ENCODE measurements at regions not wholly inside any gene's neighbourhood (a gene's known extent, or its start where the extent isn't known, plus 50 kb on each side); places are given as distances from the start of the nearest gene placed in this dataset.
A peak's percentile ranks its signal among the peaks of the same experiment; 100 is the strongest.
"Not testable (repeated sequence)": the region's sequence is repeated elsewhere in the genome, so short reads cannot be mapped to it uniquely, and the experiment has no call there.

DNA sequence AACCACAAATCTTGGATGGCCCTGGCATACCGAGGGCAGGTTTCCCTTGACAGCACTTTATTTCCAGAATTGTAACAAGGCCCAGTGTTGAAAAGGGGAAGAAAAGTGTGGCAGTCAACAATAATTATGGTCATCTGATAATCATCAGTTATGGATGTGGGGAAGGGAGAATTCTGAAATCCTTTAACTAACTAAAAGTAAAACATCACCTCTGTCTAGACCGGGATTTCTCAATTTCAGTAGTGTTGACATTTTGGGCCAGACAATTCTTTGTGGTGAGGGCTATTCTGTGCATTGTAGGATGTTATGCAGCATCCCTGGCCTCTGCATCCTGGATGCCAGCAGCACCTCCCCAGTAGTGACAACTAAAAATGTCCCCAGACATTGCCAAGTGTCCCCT lies 140.4 kb downstream of the PSAT1 start:
- no peak for DNase-seq
- WGBS (ENCODE audit: insufficient coverage), result no CpG with 5 or more reads among the region's 2 CpGs
- H3K27me3 ChIP-seq (ENCODE audit: control insufficient read depth, insufficient read depth, low read length), result peaks cover 8% of the 10 kb centered on the region

DNA sequence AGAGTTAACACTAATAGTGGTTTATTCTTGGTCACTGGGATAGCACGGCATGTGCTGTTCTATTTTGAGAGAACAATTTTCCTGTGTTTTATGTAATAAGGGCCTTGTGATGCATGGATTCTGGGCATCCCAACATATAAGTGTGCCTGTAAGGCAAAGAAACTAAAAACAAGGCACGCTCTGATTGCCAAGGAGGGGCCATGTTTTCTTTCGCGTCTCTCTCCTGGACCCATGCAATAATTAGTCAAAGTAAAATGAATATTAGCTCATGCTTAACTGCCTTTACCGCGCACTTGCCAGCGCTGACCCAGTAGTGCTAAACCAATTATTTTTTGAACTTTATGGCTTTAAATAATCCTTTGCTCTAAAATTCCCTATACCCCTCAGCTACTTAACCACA lies 140.9 kb downstream of the PSAT1 start:
- Histone ChIP-seq H3K9me3 (replicated peaks; ENCODE audit: control insufficient read depth, low read depth, low read length) (no peaks in the 10 kb centered on the region), H3K27me3 (ENCODE audit: control insufficient read depth, insufficient read depth, low read length) (peaks cover 8% of the 10 kb centered on the region), H3K4me3 (ENCODE audit: low read length) (no peak overlapping the region), H3K36me3 (ENCODE audit: control insufficient read depth, insufficient read depth, low read length) (no peaks in the 10 kb centered on the region), H3K4me1 (ENCODE audit: control insufficient read depth, insufficient read depth, low read length) (peaks cover 23% of the 10 kb centered on the region), H3K27ac (ENCODE audit: low read length) (no peak overlapping the region)
- no peak for DNase-seq
- WGBS (ENCODE audit: insufficient coverage), result 42% methylated on average over 4 of the region's 7 CpGs

More for the DNA sequence above, 140.4 kb downstream of the PSAT1 start:
- H3K4me1 ChIP-seq (ENCODE audit: control insufficient read depth, insufficient read depth, low read length), result peaks cover 23% of the 10 kb centered on the region
- no peaks in the 10 kb centered on the region for H3K36me3 ChIP-seq (ENCODE audit: control insufficient read depth, insufficient read depth, low read length)
- no peaks in the 10 kb centered on the region for H3K9me3 ChIP-seq (replicated peaks; ENCODE audit: control insufficient read depth, low read depth, low read length)
- H3K4me3 ChIP-seq (ENCODE audit: low read length), result no peak overlapping the region
- no peak overlapping the region for H3K27ac ChIP-seq (ENCODE audit: low read length)

DNA sequence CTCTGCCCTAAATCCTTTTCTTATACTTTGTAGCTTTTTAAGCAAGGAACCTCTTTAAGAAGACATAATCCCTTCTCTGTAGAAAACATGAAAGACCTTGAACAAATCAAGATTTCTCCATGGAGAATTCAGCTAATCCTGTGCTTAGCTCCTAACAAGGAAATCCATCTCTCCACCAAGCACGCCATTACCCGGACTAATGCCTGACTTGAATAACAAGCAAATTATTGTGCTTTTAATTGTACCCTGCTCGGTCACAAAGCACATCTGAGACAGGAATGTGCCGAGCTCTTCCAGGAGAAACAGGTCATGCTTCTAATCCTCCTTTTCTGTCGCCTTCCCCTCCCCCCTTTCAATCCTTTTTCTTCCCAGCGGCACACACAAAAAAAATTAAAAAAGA lies 141.3 kb downstream of the PSAT1 start:
- peaks cover 8% of the 10 kb centered on the region for H3K27me3 ChIP-seq (ENCODE audit: control insufficient read depth, insufficient read depth, low read length)
- WGBS (ENCODE audit: insufficient coverage), result 64% methylated on average over 4 of the region's 6 CpGs
- H3K27ac ChIP-seq (ENCODE audit: low read length), result no peak overlapping the region
- no peak overlapping the region for H3K4me3 ChIP-seq (ENCODE audit: low read length)
- H3K4me1 ChIP-seq (ENCODE audit: control insufficient read depth, insufficient read depth, low read length), result peaks cover 23% of the 10 kb centered on the region
- no peak for DNase-seq
- H3K9me3 ChIP-seq (replicated peaks; ENCODE audit: control insufficient read depth, low read depth, low read length), result no peaks in the 10 kb centered on the region
- H3K36me3 ChIP-seq (ENCODE audit: control insufficient read depth, insufficient read depth, low read length), result no peaks in the 10 kb centered on the region

DNA sequence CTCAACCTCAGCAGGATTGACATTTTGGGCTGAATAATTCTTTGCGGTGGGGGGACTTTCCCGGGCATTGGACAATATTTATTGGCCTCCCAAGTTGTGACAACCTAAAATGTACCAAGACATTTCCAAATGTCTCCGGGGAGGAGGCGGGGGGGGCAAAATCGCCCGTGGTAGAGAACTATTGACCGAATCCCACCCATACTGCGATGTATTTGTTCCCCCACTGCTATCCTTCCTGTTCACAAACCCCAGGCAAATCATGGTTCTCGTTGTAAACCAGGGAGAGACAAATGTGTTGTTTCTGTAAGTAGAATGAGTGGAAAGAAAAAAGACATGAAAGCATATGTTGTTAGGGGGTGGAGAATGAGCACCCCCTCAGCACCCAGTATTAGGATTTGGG lies 141.9 kb downstream of the PSAT1 start:
- H3K36me3 ChIP-seq (ENCODE audit: control insufficient read depth, insufficient read depth, low read length), result no peaks in the 10 kb centered on the region
- no peaks in the 10 kb centered on the region for H3K9me3 ChIP-seq (replicated peaks; ENCODE audit: control insufficient read depth, low read depth, low read length)
- H3K27ac ChIP-seq (ENCODE audit: low read length), result no peak overlapping the region
- no peak overlapping the region for H3K4me3 ChIP-seq (ENCODE audit: low read length)
- no peak for DNase-seq
- WGBS (ENCODE audit: insufficient coverage), result 80% methylated on average over 2 of the region's 9 CpGs
- H3K4me1 ChIP-seq (ENCODE audit: control insufficient read depth, insufficient read depth, low read length), result peaks cover 23% of the 10 kb centered on the region
- peaks cover 8% of the 10 kb centered on the region for H3K27me3 ChIP-seq (ENCODE audit: control insufficient read depth, insufficient read depth, low read length)

DNA sequence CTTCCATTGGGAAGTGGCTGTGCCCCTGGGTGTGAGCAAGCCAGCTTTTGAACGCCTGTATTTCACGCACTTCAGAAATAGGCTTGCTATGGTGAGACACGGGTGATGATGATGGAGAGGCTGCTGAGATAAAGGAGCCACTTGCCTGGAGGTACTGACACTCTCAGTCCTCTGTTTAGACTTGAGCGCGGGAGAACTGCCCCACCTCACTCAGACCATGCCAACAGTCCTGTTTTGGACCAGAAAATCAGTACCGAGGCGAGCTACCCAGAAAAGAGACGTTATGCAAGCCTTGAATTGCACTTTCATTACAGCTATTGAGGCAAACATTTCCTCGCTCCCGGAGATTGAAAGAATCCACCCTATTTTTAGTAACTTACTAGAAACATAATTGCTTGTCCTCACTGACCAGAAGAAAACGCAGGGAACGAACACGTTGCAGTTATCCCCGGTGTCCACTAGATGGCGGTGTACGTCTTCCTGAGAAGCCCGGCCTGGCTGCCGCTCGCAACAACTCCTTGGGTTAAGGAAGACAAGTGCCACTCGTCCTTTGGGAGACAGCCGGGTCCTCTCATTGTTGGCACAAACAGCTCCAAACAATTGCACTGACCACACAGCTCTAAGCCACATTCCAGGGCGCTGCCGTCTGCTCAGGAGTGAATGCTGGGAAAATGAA lies 142.4 kb downstream of the PSAT1 start:
- Histone ChIP-seq H3K27me3 (ENCODE audit: control insufficient read depth, insufficient read depth, low read length) (peaks cover 8% of the 10 kb centered on the region), H3K9me3 (replicated peaks; ENCODE audit: control insufficient read depth, low read depth, low read length) (no peaks in the 10 kb centered on the region), H3K27ac (ENCODE audit: low read length) (no peak overlapping the region), H3K36me3 (ENCODE audit: control insufficient read depth, insufficient read depth, low read length) (no peaks in the 10 kb centered on the region), H3K4me1 (ENCODE audit: control insufficient read depth, insufficient read depth, low read length) (peaks cover 23% of the 10 kb centered on the region), H3K4me3 (ENCODE audit: low read length) (no peak overlapping the region)
- DNase-seq, result peak; percentile 92
- 0% methylated on average over 13 of the region's 23 CpGs for WGBS (ENCODE audit: insufficient coverage)

DNA sequence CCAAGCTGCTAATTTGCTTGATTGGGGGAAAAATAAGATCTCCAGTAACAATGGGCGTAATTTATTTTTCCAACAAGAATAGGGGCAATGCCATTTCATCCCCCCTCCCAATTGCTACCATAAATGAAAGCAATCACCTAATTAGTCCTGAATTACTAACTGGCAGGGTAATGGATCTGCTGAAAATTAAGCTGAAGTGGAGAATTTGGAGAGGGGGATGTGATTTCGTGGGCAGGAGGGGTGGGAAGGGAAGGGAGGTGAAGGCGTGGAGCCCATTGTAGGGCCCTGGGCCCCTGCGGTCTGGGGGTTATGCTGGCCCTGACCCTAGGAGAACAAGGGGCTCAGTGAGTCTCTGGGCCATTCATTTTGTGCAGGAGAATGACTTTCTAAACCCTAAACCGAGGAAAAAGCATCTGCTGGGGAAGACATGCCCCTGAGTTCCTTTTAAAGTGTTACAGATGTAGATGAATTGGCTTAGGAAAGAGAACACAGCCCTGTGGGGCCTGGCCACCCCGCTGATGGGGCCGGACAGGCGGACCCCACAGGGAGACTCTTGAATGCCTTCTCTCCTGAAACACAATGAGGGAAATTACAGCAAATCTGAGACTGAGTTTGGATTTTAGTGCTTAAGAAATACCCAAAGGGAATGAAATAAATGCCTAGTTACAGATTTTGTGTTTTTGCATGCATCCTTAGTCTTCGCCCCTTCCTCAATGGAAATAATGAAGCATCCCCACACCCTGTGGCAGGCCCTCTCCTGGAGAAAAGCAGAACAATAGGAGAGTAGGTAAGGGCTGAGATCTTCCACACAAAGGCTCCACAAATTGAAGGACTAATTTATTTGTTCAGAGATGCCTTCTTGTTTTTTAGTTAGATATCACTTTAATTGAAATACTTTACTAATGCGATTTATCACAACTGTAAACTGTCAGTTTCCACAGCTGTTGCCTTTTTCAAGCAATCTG lies 143.2 kb downstream of the PSAT1 start:
- no peak overlapping the region for H3K27ac ChIP-seq (ENCODE audit: low read length)
- WGBS (ENCODE audit: insufficient coverage), result 11% methylated on average over 4 of the region's 10 CpGs
- H3K4me3 ChIP-seq (ENCODE audit: low read length), result no peak overlapping the region
- no peaks in the 10 kb centered on the region for H3K36me3 ChIP-seq (ENCODE audit: control insufficient read depth, insufficient read depth, low read length)
- peak; percentile 11 for DNase-seq
- H3K9me3 ChIP-seq (replicated peaks; ENCODE audit: control insufficient read depth, low read depth, low read length), result no peaks in the 10 kb centered on the region
- peaks cover 23% of the 10 kb centered on the region for H3K4me1 ChIP-seq (ENCODE audit: control insufficient read depth, insufficient read depth, low read length)
- peaks cover 8% of the 10 kb centered on the region for H3K27me3 ChIP-seq (ENCODE audit: control insufficient read depth, insufficient read depth, low read length)

DNA sequence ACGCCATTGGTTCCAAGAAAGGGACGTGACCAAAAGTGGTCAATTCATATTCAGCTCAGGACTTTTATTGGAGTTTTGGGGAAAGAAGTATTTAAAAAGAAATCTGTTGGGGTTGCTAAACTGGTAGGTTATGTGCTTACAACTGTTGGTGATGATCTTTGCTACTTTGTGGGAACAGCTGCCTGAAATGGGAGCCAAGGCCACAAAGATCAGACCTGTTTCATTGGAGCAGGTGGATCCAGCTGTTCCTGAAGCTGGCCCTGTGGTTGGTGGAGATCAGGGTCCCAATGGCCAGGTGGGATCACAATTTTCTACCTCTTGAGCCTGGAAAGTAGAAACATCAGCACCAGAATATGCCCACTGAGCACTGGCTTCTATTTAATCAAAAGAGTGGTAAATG lies 144.5 kb downstream of the PSAT1 start:
- H3K4me3 ChIP-seq (ENCODE audit: low read length), result no peak overlapping the region
- 71% methylated on average over 2 of the region's 2 CpGs for whole genome bisulfite sequencing (ENCODE audit: insufficient coverage)
- H3K36me3 ChIP-seq (ENCODE audit: control insufficient read depth, insufficient read depth, low read length), result no peaks in the 10 kb centered on the region
- peaks cover 8% of the 10 kb centered on the region for H3K27me3 ChIP-seq (ENCODE audit: control insufficient read depth, insufficient read depth, low read length)
- peaks cover 23% of the 10 kb centered on the region for H3K4me1 ChIP-seq (ENCODE audit: control insufficient read depth, insufficient read depth, low read length)
- peak; percentile 13 for DNase-seq
- no peaks in the 10 kb centered on the region for H3K9me3 ChIP-seq (replicated peaks; ENCODE audit: control insufficient read depth, low read depth, low read length)
- H3K27ac ChIP-seq (ENCODE audit: low read length), result no peak overlapping the region

DNA sequence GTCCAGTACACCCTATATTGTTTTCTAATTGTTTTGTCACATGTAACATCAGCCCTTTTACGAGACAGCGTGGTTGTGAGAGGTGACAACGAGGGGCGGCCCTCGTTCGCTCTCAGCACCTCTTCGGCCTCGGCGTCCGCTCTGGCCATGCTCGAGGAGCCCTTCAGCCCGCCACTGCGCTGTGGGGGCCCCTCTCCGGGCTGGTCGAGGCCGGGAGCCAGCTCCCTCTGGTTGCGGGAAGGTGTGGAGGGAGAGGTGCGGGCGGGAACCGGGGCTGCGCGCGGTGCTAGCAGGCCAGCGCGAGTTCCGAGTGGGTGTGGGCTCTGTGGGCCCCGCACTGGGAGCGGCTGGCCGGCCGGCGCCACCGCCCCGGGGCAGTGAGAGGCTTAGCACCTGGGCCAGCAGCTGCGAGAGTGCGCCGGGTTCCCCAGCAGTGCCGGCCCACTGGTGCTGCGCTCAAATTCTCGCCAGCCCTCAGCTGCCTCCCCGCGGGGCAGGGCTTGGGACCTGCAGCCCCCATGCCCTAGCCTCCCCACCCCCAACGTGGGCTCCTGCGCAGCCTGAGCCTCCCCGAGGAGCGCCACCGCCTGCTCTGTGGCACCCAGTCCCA lies 145.0 kb downstream of the PSAT1 start:
- H3K4me3 ChIP-seq (ENCODE audit: low read length), result no peak overlapping the region
- 95% methylated on average over 37 of the region's 46 CpGs for WGBS (ENCODE audit: insufficient coverage)
- DNase-seq, result no peak
- peaks cover 4% of the 10 kb centered on the region for H3K27me3 ChIP-seq (ENCODE audit: control insufficient read depth, insufficient read depth, low read length)
- no peak overlapping the region for H3K27ac ChIP-seq (ENCODE audit: low read length)
- H3K36me3 ChIP-seq (ENCODE audit: control insufficient read depth, insufficient read depth, low read length), result no peaks in the 10 kb centered on the region
- H3K4me1 ChIP-seq (ENCODE audit: control insufficient read depth, insufficient read depth, low read length), result peaks cover 23% of the 10 kb centered on the region
- no peaks in the 10 kb centered on the region for H3K9me3 ChIP-seq (replicated peaks; ENCODE audit: control insufficient read depth, low read depth, low read length)

DNA sequence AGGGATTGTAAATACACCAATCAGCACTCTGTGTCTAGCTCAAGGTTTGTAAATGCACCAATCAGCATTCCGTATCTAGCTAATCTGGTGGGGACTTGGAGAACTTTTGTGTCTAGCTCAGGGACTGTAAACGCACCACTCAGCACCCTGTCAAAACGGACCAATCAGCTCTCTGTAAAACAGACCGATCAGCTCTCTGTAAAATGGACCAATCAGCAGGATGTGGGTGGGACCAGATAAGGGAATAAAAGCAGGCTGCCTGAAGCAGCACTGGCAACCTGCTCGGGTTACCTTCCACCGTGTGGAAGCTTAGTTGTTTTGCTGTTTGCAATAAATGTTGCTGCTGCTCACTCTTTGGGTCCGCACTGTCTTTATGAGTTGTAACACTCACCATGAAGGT lies 145.7 kb downstream of the PSAT1 start:
- 68% methylated on average over 5 of the region's 7 CpGs for WGBS (ENCODE audit: insufficient coverage)
- H3K9me3 ChIP-seq (replicated peaks; ENCODE audit: control insufficient read depth, low read depth, low read length), result not testable (repeated sequence)

DNA sequence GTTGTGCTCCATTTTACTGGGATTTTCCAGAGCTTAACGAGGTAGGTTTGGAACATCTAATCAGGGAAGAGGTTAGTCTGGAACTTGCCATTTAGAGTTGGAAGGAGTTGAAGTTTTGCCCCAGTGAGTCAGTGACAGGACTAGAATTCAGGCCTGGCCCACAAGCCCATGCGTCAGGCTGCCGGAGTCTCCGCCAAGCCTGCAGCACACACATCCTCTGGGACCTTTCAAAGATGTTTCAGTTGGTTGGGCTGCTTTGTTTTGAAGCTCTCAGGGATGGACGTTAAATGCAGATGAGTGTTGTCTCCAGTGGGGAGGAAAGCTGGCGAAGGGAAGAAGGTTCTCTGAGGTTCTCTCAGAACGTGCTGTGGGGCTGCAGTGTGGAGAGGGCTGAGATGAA lies 147.0 kb downstream of the PSAT1 start:
- Histone ChIP-seq H3K9me3 (replicated peaks; ENCODE audit: control insufficient read depth, low read depth, low read length) (no peaks in the 10 kb centered on the region), H3K27me3 (ENCODE audit: control insufficient read depth, insufficient read depth, low read length) (peaks cover 3% of the 10 kb centered on the region), H3K36me3 (ENCODE audit: control insufficient read depth, insufficient read depth, low read length) (no peaks in the 10 kb centered on the region), H3K4me3 (ENCODE audit: low read length) (no peak overlapping the region), H3K27ac (ENCODE audit: low read length) (no peak overlapping the region), H3K4me1 (ENCODE audit: control insufficient read depth, insufficient read depth, low read length) (peaks cover 19% of the 10 kb centered on the region)
- DNase-seq, result peak; percentile 28
- WGBS (ENCODE audit: insufficient coverage), result 44% methylated on average over 7 of the region's 7 CpGs

More for the DNA sequence above, 145.7 kb downstream of the PSAT1 start:
- H3K4me1 ChIP-seq (ENCODE audit: control insufficient read depth, insufficient read depth, low read length), result peaks cover 23% of the 10 kb centered on the region
- not testable (repeated sequence) for H3K4me3 ChIP-seq (ENCODE audit: low read length); H3K27ac ChIP-seq (ENCODE audit: low read length); DNase-seq; H3K36me3 ChIP-seq (ENCODE audit: control insufficient read depth, insufficient read depth, low read length); H3K27me3 ChIP-seq (ENCODE audit: control insufficient read depth, insufficient read depth, low read length)

All from muscle of leg (tissue), 3 donors.